GM12878 (cell line): ENCODE measurements at regions not wholly inside any gene's neighbourhood (a gene's known extent, or its start where the extent isn't known, plus 50 kb on each side); places are given as distances from the start of the nearest gene placed in this dataset.

Experiments used
- CHD2 ChIP-seq: IDR thresholded peaks from 2 replicates; pipeline ENCODE4 v1.6.1; 2011; ENCODE audit warnings: low read depth, low read length, improper control_type of control experiment, borderline replicate concordance
- CTCF ChIP-seq, 3 experiments: IDR thresholded peaks in 2 of 3; conservative IDR thresholded peaks in 1 of 3; 2 replicates each; pipeline ENCODE4 v1.5.1; 2011; ENCODE audit warnings: low read depth in 3 of 3, low read length in 3 of 3, mild to moderate bottlenecking in 3 of 3, control low read depth in 2 of 3, moderate library complexity in 2 of 3, inconsistent platforms in 1 of 3, mixed read lengths in 1 of 3; ENCODE audit not compliant: control insufficient read depth in 2 of 3, insufficient read depth in 1 of 3; ENCODE audit errors: extremely low read depth in 1 of 3
- NKRF ChIP-seq: fragments of 450-650 bp; conservative IDR thresholded peaks from 2 replicates; pipeline ENCODE4 v1.6.1; 2017; ENCODE audit warnings: mild to moderate bottlenecking, moderate library complexity
- NR2C2 ChIP-seq: IDR thresholded peaks from 2 replicates; pipeline ENCODE4 v1.6.1; 2011; ENCODE audit warnings: borderline replicate concordance, low read depth; ENCODE audit not compliant: control insufficient read depth, insufficient read length
- NR2F1 ChIP-seq: fragments of 450-650 bp; conservative IDR thresholded peaks from 2 replicates; pipeline ENCODE4 v1.6.1; 2017; ENCODE audit warnings: mild to moderate bottlenecking
- ZNF274 ChIP-seq: IDR thresholded peaks from one replicate; pipeline ENCODE4 v1.8.0; 2011; ENCODE audit not compliant: insufficient read length, insufficient read depth
- TF ChIP-seq, protein P1 (sequence below): IDR thresholded peaks from 2 replicates; pipeline ENCODE4 v1.6.1; 2012; ENCODE audit warnings: mild to moderate bottlenecking, low read depth, low read length

DNA sequence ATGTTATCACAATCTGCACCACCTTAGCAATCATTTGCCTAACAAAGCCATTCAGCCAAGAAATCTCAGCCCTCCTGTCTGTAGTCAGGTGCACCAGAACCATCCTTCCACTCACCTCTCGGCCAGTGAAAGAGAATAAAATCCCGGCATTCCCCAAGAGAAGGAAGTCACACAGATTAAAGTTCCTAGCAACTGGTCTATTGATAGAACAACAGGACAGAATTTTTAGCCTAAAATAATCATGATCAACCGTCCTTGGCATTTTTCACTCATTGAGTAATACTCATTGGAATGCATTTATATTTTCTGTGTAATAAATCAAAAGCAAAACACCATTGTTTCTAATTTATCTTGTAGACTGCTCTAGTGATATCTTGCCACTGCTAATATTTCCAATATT, 85.7 kb upstream of the CDH4 start:
- TF ChIP-seq NR2F1 (no peak), NR2C2 (no peak), ZNF274 (no peak), CHD2 (no peak), CTCF (IDR thresholded peaks at IDR 0.05 in 2 of 3, conservative IDR thresholded peaks at IDR 0.05 in 1 of 3; ENCODE audit: control insufficient read depth in 2 of 3, extremely low read depth in 1 of 3, insufficient read depth in 1 of 3, low read depth in 3 of 3, low read length in 3 of 3) (no peak), NKRF (no peak)
- TF ChIP-seq, protein P1, sequence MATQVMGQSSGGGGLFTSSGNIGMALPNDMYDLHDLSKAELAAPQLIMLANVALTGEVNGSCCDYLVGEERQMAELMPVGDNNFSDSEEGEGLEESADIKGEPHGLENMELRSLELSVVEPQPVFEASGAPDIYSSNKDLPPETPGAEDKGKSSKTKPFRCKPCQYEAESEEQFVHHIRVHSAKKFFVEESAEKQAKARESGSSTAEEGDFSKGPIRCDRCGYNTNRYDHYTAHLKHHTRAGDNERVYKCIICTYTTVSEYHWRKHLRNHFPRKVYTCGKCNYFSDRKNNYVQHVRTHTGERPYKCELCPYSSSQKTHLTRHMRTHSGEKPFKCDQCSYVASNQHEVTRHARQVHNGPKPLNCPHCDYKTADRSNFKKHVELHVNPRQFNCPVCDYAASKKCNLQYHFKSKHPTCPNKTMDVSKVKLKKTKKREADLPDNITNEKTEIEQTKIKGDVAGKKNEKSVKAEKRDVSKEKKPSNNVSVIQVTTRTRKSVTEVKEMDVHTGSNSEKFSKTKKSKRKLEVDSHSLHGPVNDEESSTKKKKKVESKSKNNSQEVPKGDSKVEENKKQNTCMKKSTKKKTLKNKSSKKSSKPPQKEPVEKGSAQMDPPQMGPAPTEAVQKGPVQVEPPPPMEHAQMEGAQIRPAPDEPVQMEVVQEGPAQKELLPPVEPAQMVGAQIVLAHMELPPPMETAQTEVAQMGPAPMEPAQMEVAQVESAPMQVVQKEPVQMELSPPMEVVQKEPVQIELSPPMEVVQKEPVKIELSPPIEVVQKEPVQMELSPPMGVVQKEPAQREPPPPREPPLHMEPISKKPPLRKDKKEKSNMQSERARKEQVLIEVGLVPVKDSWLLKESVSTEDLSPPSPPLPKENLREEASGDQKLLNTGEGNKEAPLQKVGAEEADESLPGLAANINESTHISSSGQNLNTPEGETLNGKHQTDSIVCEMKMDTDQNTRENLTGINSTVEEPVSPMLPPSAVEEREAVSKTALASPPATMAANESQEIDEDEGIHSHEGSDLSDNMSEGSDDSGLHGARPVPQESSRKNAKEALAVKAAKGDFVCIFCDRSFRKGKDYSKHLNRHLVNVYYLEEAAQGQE = no peak
